ENCODE measurements at regions not wholly inside any gene's neighbourhood (a gene's known extent, or its start where the extent isn't known, plus 50 kb on each side); places are given as distances from the start of the nearest gene placed in this dataset.

- TF ChIP-seq ZNF274 (IDR thresholded peaks at IDR 0.05; ENCODE audit: low read depth, low read length): no peak
- no peak for TF ChIP-seq YY1 (IDR thresholded peaks at IDR 0.05; ENCODE audit: insufficient read depth, insufficient read length)
- no peak for TF ChIP-seq SUZ12 (IDR thresholded peaks at IDR 0.05; ENCODE audit: extremely low read depth, insufficient read depth, insufficient read length)
These were observed 66.7 kb upstream of the RBM19 start for GRCh38 chr12:114032801-114033200.
